ENCODE measurements at regions not wholly inside any gene's neighbourhood (a gene's known extent, or its start where the extent isn't known, plus 50 kb on each side); places are given as distances from the start of the nearest gene placed in this dataset.

- DNase-seq = no peak
Observed at GRCh38 chr6:44775121-44775520, 387.6 kb downstream of the CDC5L start.

- no peak for DNase-seq
Observed at GRCh38 chr6:44776344-44776743, 388.8 kb downstream of the CDC5L start.

GRCh38 chr6:44778513-44778912, 391.0 kb downstream of the CDC5L start:
- no peak for DNase-seq
